ENCODE measurements at regions not wholly inside any gene's neighbourhood (a gene's known extent, or its start where the extent isn't known, plus 50 kb on each side); places are given as distances from the start of the nearest gene placed in this dataset.
"Not testable (repeated sequence)": the region's sequence is repeated elsewhere in the genome, so short reads cannot be mapped to it uniquely, and the experiment has no call there.

GRCh38 chr7:115240242-115240641 is 318.3 kb downstream of the MDFIC start:
- DNase-seq: no peak

- DNase-seq: no peak
Observed at GRCh38 chr7:115235075-115235474, 313.2 kb downstream of the MDFIC start.

- no peak for DNase-seq
Observed at GRCh38 chr7:115233809-115234208, 311.9 kb downstream of the MDFIC start.

- no peak for DNase-seq
Observed at GRCh38 chr7:115232041-115232440, 310.1 kb downstream of the MDFIC start.

- peak; percentile 29 for DNase-seq
Observed at GRCh38 chr7:115230882-115231571, 309.1 kb downstream of the MDFIC start.

GRCh38 chr7:115229401-115230105 is 307.7 kb downstream of the MDFIC start:
- peak; percentile 52 for DNase-seq

- DNase-seq: no peak
Observed at GRCh38 chr7:115227473-115228235, 305.8 kb downstream of the MDFIC start.

GRCh38 chr7:115226410-115226809 is 304.5 kb downstream of the MDFIC start:
- no peak for DNase-seq

- no peak for DNase-seq
Observed at GRCh38 chr7:115224922-115225321, 303.0 kb downstream of the MDFIC start.

- no peak for DNase-seq
Observed at GRCh38 chr7:115223959-115224358, 302.1 kb downstream of the MDFIC start.

- DNase-seq: no peak
Observed at GRCh38 chr7:115221456-115221855, 299.6 kb downstream of the MDFIC start.

GRCh38 chr7:115218076-115218475 is 296.2 kb downstream of the MDFIC start:
- no peak for DNase-seq

GRCh38 chr7:115217373-115217772 is 295.5 kb downstream of the MDFIC start:
- peak; percentile 16 for DNase-seq

GRCh38 chr7:115216652-115217051 is 294.8 kb downstream of the MDFIC start:
- no peak for DNase-seq

- no peak for DNase-seq
Observed at GRCh38 chr7:115211171-115211570, 289.3 kb downstream of the MDFIC start.

- no peak for DNase-seq
Observed at GRCh38 chr7:115210552-115210951, 288.7 kb downstream of the MDFIC start.

GRCh38 chr7:115208710-115209560 is 287.0 kb downstream of the MDFIC start:
- DNase-seq: no peak

GRCh38 chr7:115206374-115206773 is 284.5 kb downstream of the MDFIC start:
- DNase-seq: not testable (repeated sequence)

- DNase-seq: no peak
Observed at GRCh38 chr7:115198143-115198542, 276.2 kb downstream of the MDFIC start.

- no peak for DNase-seq
Observed at GRCh38 chr7:115195208-115195607, 273.3 kb downstream of the MDFIC start.

GRCh38 chr7:115191526-115191925 is 269.6 kb downstream of the MDFIC start:
- DNase-seq: no peak

- peak; percentile 3 for DNase-seq
Observed at GRCh38 chr7:115183431-115184057, 261.6 kb downstream of the MDFIC start.
